H54 (cell line): ENCODE measurements at regions not wholly inside any gene's neighbourhood (a gene's known extent, or its start where the extent isn't known, plus 50 kb on each side); places are given as distances from the start of the nearest gene placed in this dataset.
"Not testable (repeated sequence)": the region's sequence is repeated elsewhere in the genome, so short reads cannot be mapped to it uniquely, and the experiment has no call there.

Source experiments
- DNase-seq: peaks from one replicate; pipeline ENCODE4 v3.0.0; 2011; ENCODE audit warnings: low spot score, mixed read lengths; ENCODE audit not compliant: insufficient read length
- FAIRE-seq: peaks from 3 replicates; lab custom pipeline; 2011; peaks lifted over from hg19 to GRCh38; lab: Jason Lieb, UNC
- POLR2A ChIP-seq: IDR thresholded peaks from 2 replicates; pipeline ENCODE4 v1.6.1; 2011; ENCODE audit warnings: low read depth, mild to moderate bottlenecking, low read length

- FAIRE-seq (no peak), DNase-seq (no peak)
- no peak for TF ChIP-seq POLR2A
Measured at GRCh38 chr5:30551618-30552017, 641.9 kb upstream of the CDH6 start.

GRCh38 chr5:30548580-30549305, 644.7 kb upstream of the CDH6 start:
- FAIRE-seq (no peak), DNase-seq (no peak)
- TF ChIP-seq POLR2A, result no peak

GRCh38 chr5:30540150-30540549, 653.3 kb upstream of the CDH6 start:
- no peak for FAIRE-seq
- TF ChIP-seq POLR2A, result no peak
- DNase-seq, result no peak

GRCh38 chr5:30539004-30539634, 654.4 kb upstream of the CDH6 start:
- TF ChIP-seq POLR2A, result no peak
- DNase-seq, result no peak
- no peak for FAIRE-seq

- FAIRE-seq (no peak), DNase-seq (no peak)
- TF ChIP-seq POLR2A, result no peak
Measured at GRCh38 chr5:30525353-30525752, 668.1 kb upstream of the CDH6 start.

- TF ChIP-seq POLR2A, result no peak
- DNase-seq (no peak), FAIRE-seq (no peak)
Measured at GRCh38 chr5:30524428-30524827, 669.1 kb upstream of the CDH6 start.

- TF ChIP-seq POLR2A, result no peak
- FAIRE-seq (no peak), DNase-seq (no peak)
Measured at GRCh38 chr5:30523061-30523460, 670.4 kb upstream of the CDH6 start.

- FAIRE-seq (peak; percentile 75), DNase-seq (peak; percentile 15)
- no peak for TF ChIP-seq POLR2A
Measured at GRCh38 chr5:30505014-30505886, 688.2 kb upstream of the CDH6 start.

- peak; percentile 99 for FAIRE-seq
- TF ChIP-seq POLR2A, result no peak
- peak; percentile 10 for DNase-seq
Measured at GRCh38 chr5:30502277-30502676, 691.2 kb upstream of the CDH6 start.

GRCh38 chr5:30501065-30501464, 692.4 kb upstream of the CDH6 start:
- FAIRE-seq, result peak; percentile 57
- DNase-seq, result no peak
- TF ChIP-seq POLR2A, result no peak

GRCh38 chr5:30500513-30500912, 693.0 kb upstream of the CDH6 start:
- FAIRE-seq, result no peak

GRCh38 chr5:30499402-30499801, 694.1 kb upstream of the CDH6 start:
- DNase-seq (no peak), FAIRE-seq (no peak)
- no peak for TF ChIP-seq POLR2A

More at GRCh38 chr5:30500513-30500912, 693.0 kb upstream of the CDH6 start:
- no peak for TF ChIP-seq POLR2A
- DNase-seq, result no peak

GRCh38 chr5:30498972-30499371, 694.5 kb upstream of the CDH6 start:
- FAIRE-seq (no peak), DNase-seq (no peak)
- TF ChIP-seq POLR2A, result no peak

GRCh38 chr5:30498509-30498908, 695.0 kb upstream of the CDH6 start:
- DNase-seq, FAIRE-seq: not testable (repeated sequence)

GRCh38 chr5:30494113-30494512, 699.4 kb upstream of the CDH6 start:
- not testable (repeated sequence) for DNase-seq, FAIRE-seq
